ENCODE measurements at regions not wholly inside any gene's neighbourhood (a gene's known extent, or its start where the extent isn't known, plus 50 kb on each side); places are given as distances from the start of the nearest gene placed in this dataset.

DNA sequence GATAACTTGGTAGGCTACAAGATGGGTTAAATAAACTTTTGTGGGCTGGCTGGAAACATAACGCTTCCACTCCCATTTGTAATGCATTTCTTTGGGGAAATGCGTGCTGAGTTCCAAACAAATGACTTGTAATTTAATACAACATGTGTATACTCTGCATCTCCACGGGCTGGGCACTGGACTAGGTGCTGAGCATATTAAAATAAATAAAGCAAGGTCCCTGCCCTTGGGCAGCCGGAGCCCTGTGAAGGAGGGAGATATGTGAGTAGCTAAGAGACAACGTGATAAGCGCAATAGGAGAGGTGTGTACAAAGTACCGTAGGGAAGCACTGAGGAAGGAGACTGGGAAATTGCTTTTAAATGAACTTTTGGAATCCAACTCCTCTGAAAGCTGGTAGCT is 147.2 kb upstream of the RBPJ start:
- no peak for TF ChIP-seq EP300 (IDR thresholded peaks at IDR 0.05)
- TF ChIP-seq, protein P1, sequence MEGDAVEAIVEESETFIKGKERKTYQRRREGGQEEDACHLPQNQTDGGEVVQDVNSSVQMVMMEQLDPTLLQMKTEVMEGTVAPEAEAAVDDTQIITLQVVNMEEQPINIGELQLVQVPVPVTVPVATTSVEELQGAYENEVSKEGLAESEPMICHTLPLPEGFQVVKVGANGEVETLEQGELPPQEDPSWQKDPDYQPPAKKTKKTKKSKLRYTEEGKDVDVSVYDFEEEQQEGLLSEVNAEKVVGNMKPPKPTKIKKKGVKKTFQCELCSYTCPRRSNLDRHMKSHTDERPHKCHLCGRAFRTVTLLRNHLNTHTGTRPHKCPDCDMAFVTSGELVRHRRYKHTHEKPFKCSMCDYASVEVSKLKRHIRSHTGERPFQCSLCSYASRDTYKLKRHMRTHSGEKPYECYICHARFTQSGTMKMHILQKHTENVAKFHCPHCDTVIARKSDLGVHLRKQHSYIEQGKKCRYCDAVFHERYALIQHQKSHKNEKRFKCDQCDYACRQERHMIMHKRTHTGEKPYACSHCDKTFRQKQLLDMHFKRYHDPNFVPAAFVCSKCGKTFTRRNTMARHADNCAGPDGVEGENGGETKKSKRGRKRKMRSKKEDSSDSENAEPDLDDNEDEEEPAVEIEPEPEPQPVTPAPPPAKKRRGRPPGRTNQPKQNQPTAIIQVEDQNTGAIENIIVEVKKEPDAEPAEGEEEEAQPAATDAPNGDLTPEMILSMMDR (IDR thresholded peaks at IDR 0.05): no peak
- TF ChIP-seq POLR2AphosphoS5 (IDR thresholded peaks at IDR 0.05): no peak

Data from esophagus muscularis mucosa (tissue), 4 donors.